GM12865 (cell line): ENCODE measurements at regions not wholly inside any gene's neighbourhood (a gene's known extent, or its start where the extent isn't known, plus 50 kb on each side); places are given as distances from the start of the nearest gene placed in this dataset.

ENCODE experiments used
- DNase-seq: peaks from one replicate; pipeline ENCODE4 v3.0.0; 2010; ENCODE audit warnings: low read depth
- H3K4me3 ChIP-seq: 2 replicates; pipeline ENCODE4 v1.5.1; 2011; ENCODE audit warnings: mild to moderate bottlenecking, low read depth, low read length, control low read depth
- CTCF ChIP-seq: IDR thresholded peaks from 2 replicates; pipeline ENCODE4 v1.5.1; 2011; ENCODE audit warnings: low read length, control low read depth, low read depth, inconsistent platforms; ENCODE audit not compliant: insufficient read depth; ENCODE audit errors: missing control alignments

GRCh38 chr11:15720460-15720859, 605.7 kb downstream of the INSC start:
- no peak overlapping the region for H3K4me3 ChIP-seq
- no peak for TF ChIP-seq CTCF
- no peak for DNase-seq

GRCh38 chr11:15723966-15724365, 609.2 kb downstream of the INSC start:
- TF ChIP-seq CTCF: no peak
- H3K4me3 ChIP-seq: no peak overlapping the region
- DNase-seq: no peak

- TF ChIP-seq CTCF: no peak
These were observed 609.9 kb downstream of the INSC start for GRCh38 chr11:15724601-15725000.

GRCh38 chr11:15725246-15725645, 610.5 kb downstream of the INSC start:
- TF ChIP-seq CTCF: no peak
- no peak overlapping the region for H3K4me3 ChIP-seq
- no peak for DNase-seq

More at GRCh38 chr11:15724601-15725000, 609.9 kb downstream of the INSC start:
- no peak for DNase-seq
- H3K4me3 ChIP-seq: no peak overlapping the region

GRCh38 chr11:15726221-15726746, 611.6 kb downstream of the INSC start:
- no peak for DNase-seq
- H3K4me3 ChIP-seq: no peak overlapping the region
- no peak for TF ChIP-seq CTCF

- H3K4me3 ChIP-seq: no peak overlapping the region
- TF ChIP-seq CTCF: no peak
- no peak for DNase-seq
These were observed 612.3 kb downstream of the INSC start for GRCh38 chr11:15726893-15727519.

GRCh38 chr11:15727520-15727914, 612.8 kb downstream of the INSC start:
- no peak for TF ChIP-seq CTCF
- H3K4me3 ChIP-seq: no peak overlapping the region
- DNase-seq: no peak
